Mucosa of descending colon (tissue), 3 donors: ENCODE measurements at regions not wholly inside any gene's neighbourhood (a gene's known extent, or its start where the extent isn't known, plus 50 kb on each side); places are given as distances from the start of the nearest gene placed in this dataset.
A peak's percentile ranks its signal among the peaks of the same experiment; 100 is the strongest.

ENCODE experiments used
- ATAC-seq: fragments of 200-7000 bp; cut with Tn5 transposase; one replicate; pipeline ENCODE4 v1.9.1; 2020; ENCODE audit warnings: mild to moderate bottlenecking, moderate library complexity
- DNase-seq, 3 donors: peaks; one replicate each; pipeline ENCODE4 v3.0.0-alpha.2; 2020
- H3K36me3 ChIP-seq: fragments of 200-600 bp; one replicate; pipeline ENCODE4 v1.8.0; 2021; ENCODE audit warnings: low read depth, mild to moderate bottlenecking
- H3K4me1 ChIP-seq: fragments of 200-600 bp; one replicate; pipeline ENCODE4 v1.8.0; 2021; ENCODE audit warnings: low read depth, mild to moderate bottlenecking
- H3K4me3 ChIP-seq: fragments of 200-600 bp; one replicate; pipeline ENCODE4 v1.8.0; 2021; ENCODE audit warnings: mild to moderate bottlenecking
- H3K9me3 ChIP-seq: fragments of 200-600 bp; one replicate; pipeline ENCODE4 v1.8.0; 2021; ENCODE audit warnings: mild to moderate bottlenecking
- CTCF ChIP-seq: fragments of 200-600 bp; IDR thresholded peaks from one replicate; pipeline ENCODE4 v1.8.0; 2022; ENCODE audit warnings: antibody characterized with exemption, mild to moderate bottlenecking
- intact Hi-C, 2 donors: fragments of 100-400 bp; cut with DNase I in 1 of 2; cut with micrococcal nuclease in 1 of 2; formaldehyde crosslinking; loops; one replicate each; pipeline versions ENCODE4 v1.11.0 to v1.11.1; 2022; cut with DNase I, micrococcal nuclease
- donor health status: DM: no; HTN: no; CAD: no; lungs with moderate emphysema.
- donor health status: DM: no; HTN: no; CAD: no.
- donor health status: DM: no; HTN: yes; CAD: no.

DNA sequence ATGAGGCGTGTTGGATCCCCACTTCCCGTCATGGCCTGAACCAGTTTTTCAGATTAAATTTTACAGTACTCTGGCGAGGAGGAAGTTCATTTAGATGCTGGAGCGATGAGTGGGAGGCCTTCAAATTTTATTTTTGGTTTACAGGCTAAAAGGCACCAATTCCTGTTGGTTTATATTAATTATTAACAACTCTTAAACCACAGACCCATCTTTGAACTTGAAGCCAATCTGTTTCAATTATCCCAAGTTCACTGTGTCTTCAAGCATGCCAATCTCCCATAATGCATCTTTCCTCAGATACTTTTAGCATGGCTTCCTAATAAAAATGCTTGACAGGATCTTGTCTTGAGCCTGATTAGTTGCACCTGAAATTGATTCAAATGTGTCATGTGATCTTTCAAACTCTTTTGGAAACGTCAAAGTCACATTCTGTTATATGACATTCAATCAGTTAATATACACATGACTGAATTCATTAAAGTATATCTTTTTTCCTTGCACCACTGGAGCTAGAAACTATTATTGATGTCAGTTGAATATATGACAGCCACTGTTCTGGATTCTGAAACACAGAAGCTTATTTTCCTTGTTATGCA, 641.7 kb upstream of the TMEM132C start:
- DNase-seq (no peak), ATAC-seq (no peak)
- no peak overlapping the region for H3K4me3 ChIP-seq
- no peaks in the 10 kb centered on the region for H3K4me1 ChIP-seq
- intact Hi-C loops: no loop called here
- no peaks in the 10 kb centered on the region for H3K9me3 ChIP-seq
- TF ChIP-seq CTCF: no peak
- H3K36me3 ChIP-seq: no peaks in the 10 kb centered on the region

GRCh38 chr12:127628645-127629044, 638.3 kb upstream of the TMEM132C start:
- H3K4me1 ChIP-seq: no peaks in the 10 kb centered on the region
- H3K36me3 ChIP-seq: no peaks in the 10 kb centered on the region
- no peak for TF ChIP-seq CTCF
- DNase-seq: no peak
- no peak overlapping the region for H3K4me3 ChIP-seq
- ATAC-seq: peak; percentile 17
- intact Hi-C loops: no loop called here
- H3K9me3 ChIP-seq: no peaks in the 10 kb centered on the region

GRCh38 chr12:127629066-127629820, 637.7 kb upstream of the TMEM132C start:
- Histone ChIP-seq H3K36me3 (no peaks in the 10 kb centered on the region), H3K9me3 (no peaks in the 10 kb centered on the region), H3K4me3 (no peak overlapping the region), H3K4me1 (no peaks in the 10 kb centered on the region)
- ATAC-seq: no peak
- DNase-seq: no peak
- intact Hi-C loops: no loop called here
- no peak for TF ChIP-seq CTCF

GRCh38 chr12:127632461-127632860, 634.5 kb upstream of the TMEM132C start:
- H3K4me1 ChIP-seq: no peaks in the 10 kb centered on the region
- no peaks in the 10 kb centered on the region for H3K9me3 ChIP-seq
- TF ChIP-seq CTCF: no peak
- H3K36me3 ChIP-seq: no peaks in the 10 kb centered on the region
- H3K4me3 ChIP-seq: no peak overlapping the region
- DNase-seq: no peak
- intact Hi-C loops: no loop called here
- no peak for ATAC-seq

DNA sequence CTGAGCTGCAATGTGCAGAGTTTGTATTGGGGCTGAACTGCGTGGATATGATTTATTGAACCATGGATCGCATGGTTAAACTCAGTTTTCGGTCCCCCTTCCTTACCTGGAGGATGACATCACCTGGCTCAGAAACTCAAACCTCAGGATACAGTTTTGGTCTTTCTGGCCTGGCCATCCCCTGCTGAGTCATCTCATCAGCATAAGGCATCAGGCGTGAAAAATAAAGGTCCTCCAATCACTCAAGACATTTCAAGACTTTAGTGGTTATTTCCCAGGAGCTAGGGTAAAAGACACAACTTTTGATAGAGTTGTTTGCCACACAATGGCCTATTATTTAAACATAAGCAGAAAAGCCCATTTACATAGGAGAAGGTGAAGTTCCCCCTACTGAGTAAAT, 631.1 kb upstream of the TMEM132C start:
- DNase-seq: no peak
- Histone ChIP-seq H3K9me3 (no peaks in the 10 kb centered on the region), H3K36me3 (no peaks in the 10 kb centered on the region), H3K4me3 (no peak overlapping the region), H3K4me1 (no peaks in the 10 kb centered on the region)
- intact Hi-C loops: no loop called here
- no peak for TF ChIP-seq CTCF
- no peak for ATAC-seq
